Psoas muscle (tissue), 7 donors: ENCODE measurements at regions not wholly inside any gene's neighbourhood (a gene's known extent, or its start where the extent isn't known, plus 50 kb on each side); places are given as distances from the start of the nearest gene placed in this dataset.
"Not testable (repeated sequence)": the region's sequence is repeated elsewhere in the genome, so short reads cannot be mapped to it uniquely, and the experiment has no call there.

ENCODE experiments used
- ATAC-seq, 4 donors: fragments of 200-7000 bp; cut with Tn5 transposase; one replicate each; pipeline ENCODE4 v1.9.1; 2020; ENCODE audit warnings: moderate library complexity in 3 of 4, mild to moderate bottlenecking in 2 of 4
- DNase-seq, 2 donors: peaks; one replicate each; pipeline ENCODE4 v3.0.0-alpha.2; 2020
- H3K27ac ChIP-seq: fragments of 200-600 bp; one replicate; pipeline ENCODE4 v1.8.0; 2022
- H3K27me3 ChIP-seq, 3 donors: fragments of 200-600 bp in 1 of 3; one replicate each; pipeline versions ENCODE4 v1.6.1 to v1.8.0; 2013 to 2022; ENCODE audit warnings: low read length in 2 of 3, mild to moderate bottlenecking in 2 of 3, moderate library complexity in 1 of 3; ENCODE audit not compliant: insufficient read depth in 3 of 3
- H3K36me3 ChIP-seq, 2 donors: fragments of 200-600 bp in 1 of 2; one replicate each; pipeline versions ENCODE4 v1.6.1 to v1.8.0; 2013 to 2022; ENCODE audit warnings: low read depth in 1 of 2, mild to moderate bottlenecking in 1 of 2, moderate library complexity in 1 of 2; ENCODE audit not compliant: insufficient read depth in 1 of 2
- H3K4me1 ChIP-seq: fragments of 200-600 bp; one replicate; pipeline ENCODE4 v1.8.0; 2022
- H3K4me3 ChIP-seq: fragments of 200-600 bp; one replicate; pipeline ENCODE4 v1.8.0; 2022; ENCODE audit warnings: mild to moderate bottlenecking
- H3K9me3 ChIP-seq: fragments of 200-600 bp; one replicate; pipeline ENCODE4 v1.8.0; 2022
- CTCF ChIP-seq: fragments of 200-600 bp; IDR thresholded peaks from one replicate; pipeline ENCODE4 v1.8.0; 2022; ENCODE audit warnings: antibody characterized with exemption
- WGBS, 3 donors: extraction: QIAGEN DNeasy Blood & Tissue Kit; methylation state at CpG; one replicate each; pipeline versions ENCODE4 v1.1.6 to v1.1.7; 2013; 5-methylcytosine and 5-hydroxymethylcytosine counted together
- intact Hi-C, 2 donors: fragments of 100-400 bp; cut with DNase I; formaldehyde crosslinking; loops; one replicate each; pipeline versions ENCODE4 v1.11.0 to v1.14.2; 2022
- donor health status: healthy with polysubstance abuse.
- donor health status: DM: no; HTN: no; CAD: no; lungs with moderate emphysema.
- donor health status: Bipolar disorder and iron deficiency.
- donor health status: healthy.
- donor health status: DM: yes; HTN: yes; CAD: no.
- donor health status: DM: no; HTN: no; CAD: no.
- donor health status: DM: yes; HTN: yes; CAD: no.

- Histone ChIP-seq H3K9me3 (no peaks in the 10 kb centered on the region), H3K27ac (no peak overlapping the region), H3K27me3 (peaks cover 0 to 4% (median 2%) of the 10 kb centered on the region in 3 donors), H3K4me1 (no peaks in the 10 kb centered on the region), H3K4me3 (no peak overlapping the region), H3K36me3 (no peaks in the 10 kb centered on the region)
- no peak for ATAC-seq
- DNase-seq = no peak
- intact Hi-C loops = no loop called here
- 56 to 82% (median 74%) methylated on average over 3 of the region's 3 CpGs for WGBS, 3 donors
- TF ChIP-seq CTCF = no peak
Measured at GRCh38 chr14:101086926-101087325, 183.4 kb upstream of the RTL1 start.

GRCh38 chr14:101087614-101088394, 184.3 kb upstream of the RTL1 start:
- WGBS, 3 donors = 76 to 87% (median 80%) methylated on average over 11 of the region's 11 CpGs
- no peaks in the 10 kb centered on the region for H3K9me3 ChIP-seq
- intact Hi-C loops = no loop called here
- DNase-seq = no peak
- no peaks in the 10 kb centered on the region for H3K36me3 ChIP-seq
- peak in 1 of 4 donors; percentile 43 for ATAC-seq
- peaks cover 0 to 4% (median 2%) of the 10 kb centered on the region in 3 donors for H3K27me3 ChIP-seq
- H3K4me1 ChIP-seq = no peaks in the 10 kb centered on the region
- no peak for TF ChIP-seq CTCF
- no peak overlapping the region for H3K4me3 ChIP-seq
- no peak overlapping the region for H3K27ac ChIP-seq

- no peak for TF ChIP-seq CTCF
- intact Hi-C loops = no loop called here
- no peak for DNase-seq
- peaks cover 0 to 4% (median under 1%) of the 10 kb centered on the region in 3 donors for H3K27me3 ChIP-seq
- no peaks in the 10 kb centered on the region for H3K4me1 ChIP-seq
- no peak for ATAC-seq
- 67 to 93% (median 84%) methylated on average over 6 of the region's 6 CpGs for WGBS, 3 donors
- no peaks in the 10 kb centered on the region for H3K9me3 ChIP-seq
- no peak overlapping the region for H3K27ac ChIP-seq
- H3K36me3 ChIP-seq = no peaks in the 10 kb centered on the region
- H3K4me3 ChIP-seq = no peak overlapping the region
Measured at GRCh38 chr14:101088395-101088667, 184.8 kb upstream of the RTL1 start.

GRCh38 chr14:101088714-101089113, 185.2 kb upstream of the RTL1 start:
- no peak for TF ChIP-seq CTCF
- H3K36me3 ChIP-seq = no peaks in the 10 kb centered on the region
- intact Hi-C loops = no loop called here
- H3K9me3 ChIP-seq = no peaks in the 10 kb centered on the region
- ATAC-seq (no peak), DNase-seq (no peak)
- H3K27ac ChIP-seq = no peak overlapping the region
- no peak overlapping the region for H3K4me3 ChIP-seq
- peaks cover 0 to 4% (median 0%) of the 10 kb centered on the region in 3 donors for H3K27me3 ChIP-seq
- WGBS, 3 donors = 72 to 79% (median 75%) methylated on average over 3 of the region's 3 CpGs
- H3K4me1 ChIP-seq = no peaks in the 10 kb centered on the region

GRCh38 chr14:101090478-101090877, 187.0 kb upstream of the RTL1 start:
- H3K27ac ChIP-seq, H3K9me3 ChIP-seq, DNase-seq, H3K4me3 ChIP-seq, ATAC-seq, intact Hi-C loops, H3K36me3 ChIP-seq, H3K27me3 ChIP-seq, H3K4me1 ChIP-seq: not testable (repeated sequence)
- 80 to 96% (median 93%) methylated on average over 11 of the region's 11 CpGs for WGBS, 3 donors
